HCT116 (cell line): ENCODE measurements at regions not wholly inside any gene's neighbourhood (a gene's known extent, or its start where the extent isn't known, plus 50 kb on each side); places are given as distances from the start of the nearest gene placed in this dataset.
A peak's percentile ranks its signal among the peaks of the same experiment; 100 is the strongest.

ENCODE experiments used
- ATAC-seq: fragments of 200-7000 bp; cut with Tn5 transposase; 2 replicates; pipeline ENCODE4 v1.9.1; 2020; ENCODE audit warnings: mild to moderate bottlenecking, moderate library complexity
- BruUV-seq: library from RNA; stranded (reverse); fragments of 400-500 nt; replicated peaks from 2 replicates; lab custom pipeline; 2021; lab: Mats Ljungman, UMichigan
- CTCF ChIA-PET: fragments of 300-600 bp; sonication (Branson Sonifier 250); formaldehyde crosslinking; loops from one replicate; lab custom pipeline; 2021; ENCODE audit warnings: antibody characterized with exemption; lab: Charles Lee
- POLR2A ChIA-PET: fragments of 300-600, 350-600 bp; sonication (Branson Sonifier 250); formaldehyde crosslinking; loops from one replicate; lab custom pipeline; 2021; ENCODE audit warnings: antibody characterized with exemption; lab: Charles Lee
- RAD21 ChIA-PET, 2 experiments: fragments of 300-600 bp; sonication (Branson Sonifier 250); formaldehyde crosslinking; loops; one replicate each; lab custom pipeline; 2023; ENCODE audit warnings: low total read pairs in 2 of 2; ENCODE audit not compliant: uncharacterized antibody in 2 of 2, unreplicated experiment in 2 of 2, low non-redundant PET in 1 of 2; lab: Charles Lee
- DNase-seq: peaks from one replicate; pipeline ENCODE4 v3.0.0-alpha.2; 2010; ENCODE audit warnings: low read depth, low spot score
- H2AFZ ChIP-seq: fragments of 200-600 bp; shearing (Covaris generic), sonication (generic); 2 replicates; pipeline ENCODE4 v1.6.1; 2017; ENCODE audit warnings: low read depth, mixed run types, mixed read lengths, antibody characterized with exemption, low read length; ENCODE audit not compliant: poor library complexity, severe bottlenecking
- H3K27ac ChIP-seq: 2 replicates; pipeline ENCODE4 v1.5.1; 2012; ENCODE audit warnings: low read depth, low read length
- H3K27me3 ChIP-seq: fragments of 200-600 bp; sonication (generic); 2 replicates; pipeline ENCODE4 v1.6.1; 2016; ENCODE audit warnings: mixed run types, low read length, mixed read lengths; ENCODE audit not compliant: insufficient read depth
- H3K36me3 ChIP-seq, 2 experiments: fragments of 200-500 bp in 1 of 2; fragments of 200-600 bp in 1 of 2; sonication (Bioruptor generic) in 1 of 2; sonication (generic) in 1 of 2; 2 replicates each; pipeline versions ENCODE4 v1.5.1 to v1.6.1; 2014 to 2016; ENCODE audit warnings: low read length in 2 of 2, inconsistent platforms in 1 of 2, mixed read lengths in 1 of 2, mixed run types in 1 of 2; ENCODE audit not compliant: insufficient read depth in 2 of 2, control insufficient read depth in 1 of 2
- H3K4me1 ChIP-seq, 2 experiments: fragments of 200-600 bp in 1 of 2; sonication (generic) in 1 of 2; 2 replicates each; pipeline versions ENCODE4 v1.5.1 to v1.6.1; 2012 to 2017; ENCODE audit warnings: low read length in 2 of 2, inconsistent platforms in 1 of 2, mild to moderate bottlenecking in 1 of 2, mixed read lengths in 1 of 2, mixed run types in 1 of 2, moderate library complexity in 1 of 2; ENCODE audit not compliant: insufficient read depth in 2 of 2, control insufficient read depth in 1 of 2
- H3K4me2 ChIP-seq: fragments of 200-600 bp; sonication (generic); 2 replicates; pipeline ENCODE4 v1.6.1; 2017; ENCODE audit warnings: mixed run types, low read length, mixed read lengths
- H3K4me3 ChIP-seq, 2 experiments: fragments of 200-600 bp in 1 of 2; sonication (generic) in 1 of 2; replicated peaks in 1 of 2; 2 replicates each; pipeline ENCODE4 v1.5.1; 2011 to 2016; ENCODE audit warnings: low read length in 2 of 2, control low read depth in 1 of 2, low read depth in 1 of 2, mild to moderate bottlenecking in 1 of 2, mixed read lengths in 1 of 2, mixed run types in 1 of 2
- H3K79me2 ChIP-seq: fragments of 200-600 bp; sonication (generic); 2 replicates; pipeline ENCODE4 v1.6.1; 2017; ENCODE audit warnings: mild to moderate bottlenecking, mixed run types, low read length, moderate library complexity, mixed read lengths; ENCODE audit not compliant: insufficient read depth
- H3K9ac ChIP-seq: fragments of 200-600 bp; sonication (generic); 2 replicates; pipeline ENCODE4 v1.6.1; 2016; ENCODE audit warnings: low read length, mixed read lengths
- H3K9me2 ChIP-seq: fragments of 200-600 bp; sonication (generic), shearing (Covaris generic); 2 replicates; pipeline ENCODE4 v1.6.1; 2017; ENCODE audit warnings: mixed run types, mild to moderate bottlenecking, moderate library complexity; ENCODE audit not compliant: insufficient read depth
- H3K9me3 ChIP-seq, 2 experiments: fragments of 200-500 bp in 1 of 2; fragments of 200-600 bp in 1 of 2; sonication (Bioruptor generic) in 1 of 2; sonication (generic) in 1 of 2; 2 replicates each; pipeline ENCODE4 v1.6.1; 2014 to 2017; ENCODE audit warnings: low read length in 2 of 2, mixed read lengths in 2 of 2, inconsistent platforms in 1 of 2, low read depth in 1 of 2, mild to moderate bottlenecking in 1 of 2, mixed run types in 1 of 2, moderate library complexity in 1 of 2; ENCODE audit not compliant: control insufficient read depth in 1 of 2, insufficient read depth in 1 of 2
- H4K20me1 ChIP-seq: fragments of 200-600 bp; sonication (generic), shearing (Covaris generic); 2 replicates; pipeline ENCODE4 v1.6.1; 2017; ENCODE audit warnings: mixed run types, mild to moderate bottlenecking, moderate library complexity; ENCODE audit not compliant: insufficient read depth
- ATF3 ChIP-seq: IDR thresholded peaks from 2 replicates; pipeline ENCODE4 v1.6.1; 2012
- CBX3 ChIP-seq: IDR thresholded peaks from 2 replicates; pipeline ENCODE4 v1.6.1; 2012; ENCODE audit warnings: low read depth
- CEBPB ChIP-seq: IDR thresholded peaks from 2 replicates; pipeline ENCODE4 v1.6.1; 2012; ENCODE audit warnings: low read depth
- EGR1 ChIP-seq: IDR thresholded peaks from 2 replicates; pipeline ENCODE4 v1.6.1; 2012; ENCODE audit warnings: low read depth
- ELF1 ChIP-seq: IDR thresholded peaks from 2 replicates; pipeline ENCODE4 v1.6.1; 2012; ENCODE audit warnings: low read depth, borderline replicate concordance
- EZH2 ChIP-seq: fragments of 200-600 bp; sonication (generic); IDR thresholded peaks from 2 replicates; pipeline ENCODE4 v1.6.1; 2017; ENCODE audit warnings: antibody characterized with exemption, mixed run types
- FOSL1 ChIP-seq: IDR thresholded peaks from 2 replicates; pipeline ENCODE4 v1.6.1; 2012; ENCODE audit warnings: low read depth
- POLR2AphosphoS5 ChIP-seq: IDR thresholded peaks from 2 replicates; pipeline ENCODE4 v1.6.1; 2011; ENCODE audit warnings: mild to moderate bottlenecking, low read depth, low read length, moderate library complexity
- RAD21 ChIP-seq: IDR thresholded peaks from 2 replicates; pipeline ENCODE4 v1.6.1; 2012; ENCODE audit warnings: low read depth, mild to moderate bottlenecking
- SIN3A ChIP-seq: IDR thresholded peaks from 2 replicates; pipeline ENCODE4 v1.6.1; 2012; ENCODE audit warnings: low read depth
- SRF ChIP-seq: IDR thresholded peaks from 2 replicates; pipeline ENCODE4 v1.6.1; 2012; ENCODE audit warnings: low read depth
- YY1 ChIP-seq: IDR thresholded peaks from 2 replicates; pipeline ENCODE4 v1.6.1; 2011; ENCODE audit warnings: low read length, low read depth, moderate library complexity, mild to moderate bottlenecking; ENCODE audit not compliant: insufficient replicate concordance; ENCODE audit errors: extremely low read depth
- ZBTB33 ChIP-seq: IDR thresholded peaks from 2 replicates; pipeline ENCODE4 v1.6.1; 2011; ENCODE audit warnings: mild to moderate bottlenecking, low read length, moderate library complexity; ENCODE audit not compliant: insufficient replicate concordance; ENCODE audit errors: extremely low read depth
- ZNF274 ChIP-seq: fragments of 200-500 bp; sonication (Bioruptor generic); IDR thresholded peaks from 2 replicates; pipeline ENCODE4 v1.6.1; 2014; ENCODE audit warnings: mild to moderate bottlenecking, low read depth, low read length, inconsistent platforms
- intact Hi-C: fragments of 100-400 bp; cut with micrococcal nuclease; formaldehyde crosslinking; loops from 2 replicates; pipeline ENCODE4 v1.10.0; 2022

DNA sequence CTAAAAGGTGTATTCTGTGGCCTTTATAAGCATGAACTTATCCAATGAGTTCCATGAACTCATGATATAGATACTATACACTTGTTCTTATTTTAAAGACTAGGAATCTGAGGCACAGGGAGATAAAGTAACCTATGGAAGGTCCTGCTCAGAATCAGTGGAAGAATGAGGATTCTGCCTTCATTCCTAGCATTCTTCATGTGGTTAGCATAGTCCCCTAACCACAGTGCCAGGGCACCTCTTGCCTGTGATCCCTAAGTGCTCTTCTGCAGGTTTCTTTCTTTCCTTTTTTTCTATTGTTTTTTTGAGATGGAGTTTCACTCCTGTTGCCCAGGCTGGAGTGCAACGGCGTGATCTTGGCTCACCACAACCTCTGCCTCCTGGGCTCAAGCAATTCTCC, 174.1 kb downstream of the C9orf152 start:
- Histone ChIP-seq H3K4me1 (peaks cover 0 to 27% of the 10 kb centered on the region in 2 experiments; a peak in 1 of 4 replicates), H3K79me2 (no peaks in the 10 kb centered on the region), H3K9ac (no peak overlapping the region), H3K36me3 (no peaks in the 10 kb centered on the region), H4K20me1 (no peaks in the 10 kb centered on the region), H3K9me3 (no peaks in the 10 kb centered on the region), H3K4me3 (no peak overlapping the region), H3K9me2 (no peaks in the 10 kb centered on the region), H3K27ac (no peak overlapping the region), H3K27me3 (no peaks in the 10 kb centered on the region), H3K4me2 (no peak overlapping the region), H2AFZ (no peak overlapping the region)
- POLR2A ChIA-PET: no interaction called here
- BruUV-seq: no TSS peak
- RAD21 ChIA-PET: no interaction called here
- ATAC-seq (peak; percentile 70; the same call in 1 of the 2 replicates), DNase-seq (no peak)
- TF ChIP-seq SRF (no peak), CEBPB (no peak), EGR1 (no peak), ATF3 (no peak), SIN3A (no peak), CBX3 (no peak), ZNF274 (no peak), ELF1 (no peak), FOSL1 (no peak), RAD21 (no peak), POLR2AphosphoS5 (no peak), ZBTB33 (no peak), YY1 (no peak), EZH2 (no peak)
- intact Hi-C loops: no loop called here
- CTCF ChIA-PET: no interaction called here
